H9 (cell line): ENCODE measurements at regions not wholly inside any gene's neighbourhood (a gene's known extent, or its start where the extent isn't known, plus 50 kb on each side); places are given as distances from the start of the nearest gene placed in this dataset.

Source experiments
- DNase-seq: peaks from one replicate; pipeline ENCODE4 v3.0.0-alpha.2; 2017
- H2AFZ ChIP-seq: one replicate; pipeline ENCODE4 v1.6.1; 2013; ENCODE audit warnings: mild to moderate bottlenecking, low read length, control low read depth, moderate library complexity
- H2AK5ac ChIP-seq: 2 replicates; pipeline ENCODE4 v1.6.1; 2013; ENCODE audit warnings: low read length, control low read depth, mixed read lengths; ENCODE audit not compliant: insufficient read length
- H2BK120ac ChIP-seq: one replicate; pipeline ENCODE4 v1.6.1; 2013; ENCODE audit warnings: low read depth, mild to moderate bottlenecking, low read length, control low read depth, inconsistent platforms; ENCODE audit not compliant: poor library complexity, severe bottlenecking
- H2BK12ac ChIP-seq: 2 replicates; pipeline ENCODE4 v1.6.1; 2013; ENCODE audit warnings: low read length, control low read depth, mixed read lengths, low read depth; ENCODE audit not compliant: insufficient read length
- H2BK15ac ChIP-seq: 2 replicates; pipeline ENCODE4 v1.6.1; 2013; ENCODE audit warnings: low read depth, low read length, control low read depth
- H2BK20ac ChIP-seq: one replicate; pipeline ENCODE4 v1.6.1; 2013; ENCODE audit warnings: low read depth, mild to moderate bottlenecking, low read length, control low read depth, inconsistent platforms; ENCODE audit not compliant: poor library complexity, severe bottlenecking
- H2BK5ac ChIP-seq: 2 replicates; pipeline ENCODE4 v1.6.1; 2013; ENCODE audit warnings: low read length, control low read depth, mixed read lengths; ENCODE audit not compliant: insufficient read length
- H3K14ac ChIP-seq: 2 replicates; pipeline ENCODE4 v1.6.1; 2013; ENCODE audit warnings: low read length, control low read depth; ENCODE audit not compliant: insufficient read depth
- H3K18ac ChIP-seq: 2 replicates; pipeline ENCODE4 v1.6.1; 2013; ENCODE audit warnings: low read depth, mild to moderate bottlenecking, mixed read lengths, low read length, control low read depth; ENCODE audit not compliant: insufficient read length
- H3K23ac ChIP-seq: 2 replicates; pipeline ENCODE4 v1.6.1; 2013; ENCODE audit warnings: low read length, control low read depth, mixed read lengths, low read depth; ENCODE audit not compliant: insufficient read length
- H3K23me2 ChIP-seq: 2 replicates; pipeline ENCODE4 v1.6.1; 2013; ENCODE audit warnings: low read depth, mild to moderate bottlenecking, mixed read lengths, low read length, control low read depth; ENCODE audit not compliant: insufficient read length, poor library complexity, severe bottlenecking
- H3K27ac ChIP-seq: 2 replicates; pipeline ENCODE4 v1.5.1; 2013; ENCODE audit warnings: low read length, control low read depth, mixed read lengths, low read depth; ENCODE audit not compliant: insufficient read length
- H3K27me3 ChIP-seq: 2 replicates; pipeline ENCODE4 v1.6.1; 2013; ENCODE audit warnings: low read length, control low read depth, inconsistent platforms; ENCODE audit not compliant: insufficient read depth
- H3K4ac ChIP-seq: 2 replicates; pipeline ENCODE4 v1.6.1; 2013; ENCODE audit warnings: low read depth, mild to moderate bottlenecking, control low read depth, inconsistent platforms, low read length, moderate library complexity
- H3K4me1 ChIP-seq: 2 replicates; pipeline ENCODE4 v1.6.1; 2013; ENCODE audit warnings: low read length, control low read depth, inconsistent platforms; ENCODE audit not compliant: insufficient read depth
- H3K4me2 ChIP-seq: 2 replicates; pipeline ENCODE4 v1.6.1; 2013; ENCODE audit warnings: low read length, control low read depth, mixed read lengths; ENCODE audit not compliant: insufficient read length, insufficient read depth
- H3K56ac ChIP-seq: 2 replicates; pipeline ENCODE4 v1.6.1; 2013; ENCODE audit warnings: low read depth, mild to moderate bottlenecking, mixed read lengths, low read length, control low read depth; ENCODE audit not compliant: insufficient read length
- H3K79me1 ChIP-seq: 2 replicates; pipeline ENCODE4 v1.6.1; 2013; ENCODE audit warnings: low read depth, mild to moderate bottlenecking, moderate library complexity, low read length, control low read depth, inconsistent platforms; ENCODE audit not compliant: insufficient read depth, poor library complexity, severe bottlenecking
- H3K79me2 ChIP-seq: 2 replicates; pipeline ENCODE4 v1.6.1; 2013; ENCODE audit warnings: low read length, control low read depth, inconsistent platforms; ENCODE audit not compliant: insufficient read depth
- H3K9ac ChIP-seq: 2 replicates; pipeline ENCODE4 v1.6.1; 2013; ENCODE audit warnings: low read length, control low read depth, mixed read lengths; ENCODE audit not compliant: insufficient read length; ENCODE audit errors: extremely low read depth
- H3K9me3 ChIP-seq: one replicate; pipeline ENCODE4 v1.6.1; 2013; ENCODE audit warnings: low read depth, low read length, inconsistent platforms; ENCODE audit not compliant: control insufficient read depth
- H3T11ph ChIP-seq: one replicate; pipeline ENCODE4 v1.6.1; 2013; ENCODE audit warnings: mild to moderate bottlenecking, low read length, control low read depth, inconsistent platforms
- H4K20me1 ChIP-seq: one replicate; pipeline ENCODE4 v1.6.1; 2013; ENCODE audit not compliant: control insufficient read depth, insufficient read length, insufficient read depth
- H4K5ac ChIP-seq: 2 replicates; pipeline ENCODE4 v1.6.1; 2013; ENCODE audit warnings: low read depth, mild to moderate bottlenecking, mixed read lengths, low read length, control low read depth; ENCODE audit not compliant: insufficient read length
- H4K8ac ChIP-seq: replicated peaks from 2 replicates; pipeline ENCODE4 v1.6.1; 2013; ENCODE audit warnings: low read length, control low read depth, mixed read lengths, low read depth; ENCODE audit not compliant: insufficient read length
- H4K91ac ChIP-seq: 2 replicates; pipeline ENCODE4 v1.6.1; 2013; ENCODE audit warnings: low read depth, mild to moderate bottlenecking, moderate library complexity, mixed read lengths, low read length, control low read depth; ENCODE audit not compliant: insufficient read length
- H3K27ac Mint-ChIP-seq, 3 experiments: 2 replicates in 2 of 3; 3 replicates in 1 of 3; pipeline ENCODE4 v1.8.0; 2020 to 2021; ENCODE audit warnings: mixed read lengths in 3 of 3, mild to moderate bottlenecking in 1 of 3, moderate library complexity in 1 of 3
- H3K27me3 Mint-ChIP-seq: 2 replicates; pipeline ENCODE4 v1.8.0; 2021; ENCODE audit warnings: low read depth, mild to moderate bottlenecking, moderate library complexity, mixed read lengths
- H3K36me3 Mint-ChIP-seq, 3 experiments: 2 replicates in 2 of 3; 3 replicates in 1 of 3; pipeline ENCODE4 v1.8.0; 2020 to 2021; ENCODE audit warnings: low read depth in 3 of 3, mixed read lengths in 3 of 3; ENCODE audit not compliant: insufficient read depth in 1 of 3
- H3K4me1 Mint-ChIP-seq, 2 experiments: 2 replicates each; pipeline ENCODE4 v1.8.0; 2020; ENCODE audit warnings: mixed read lengths in 2 of 2
- H3K4me3 Mint-ChIP-seq, 2 experiments: 2 replicates in 1 of 2; 3 replicates in 1 of 2; pipeline ENCODE4 v1.8.0; 2020 to 2021; ENCODE audit warnings: mild to moderate bottlenecking in 2 of 2, mixed read lengths in 2 of 2, moderate library complexity in 1 of 2
- H3K9me3 Mint-ChIP-seq, 2 experiments: 2 replicates in 1 of 2; 3 replicates in 1 of 2; pipeline ENCODE4 v1.8.0; 2020; ENCODE audit warnings: mild to moderate bottlenecking in 2 of 2, mixed read lengths in 2 of 2, moderate library complexity in 1 of 2
- WGBS: extraction: QIAGEN DNeasy Blood & Tissue Kit; methylation state at CpG from one replicate; pipeline ENCODE4 v1.1.7; 2013; ENCODE audit warnings: missing lambda C conversion rate, low lambda C conversion rate, mixed read lengths; ENCODE audit not compliant: insufficient read length; ENCODE audit errors: extremely low coverage; 5-methylcytosine and 5-hydroxymethylcytosine counted together
- TF ChIP-seq, protein P1 (sequence below): fragments of 200-600 bp; sonication (generic); conservative IDR thresholded peaks from 3 replicates; pipeline ENCODE4 v1.8.0; 2021; ENCODE audit warnings: antibody characterized with exemption, mild to moderate bottlenecking

DNA sequence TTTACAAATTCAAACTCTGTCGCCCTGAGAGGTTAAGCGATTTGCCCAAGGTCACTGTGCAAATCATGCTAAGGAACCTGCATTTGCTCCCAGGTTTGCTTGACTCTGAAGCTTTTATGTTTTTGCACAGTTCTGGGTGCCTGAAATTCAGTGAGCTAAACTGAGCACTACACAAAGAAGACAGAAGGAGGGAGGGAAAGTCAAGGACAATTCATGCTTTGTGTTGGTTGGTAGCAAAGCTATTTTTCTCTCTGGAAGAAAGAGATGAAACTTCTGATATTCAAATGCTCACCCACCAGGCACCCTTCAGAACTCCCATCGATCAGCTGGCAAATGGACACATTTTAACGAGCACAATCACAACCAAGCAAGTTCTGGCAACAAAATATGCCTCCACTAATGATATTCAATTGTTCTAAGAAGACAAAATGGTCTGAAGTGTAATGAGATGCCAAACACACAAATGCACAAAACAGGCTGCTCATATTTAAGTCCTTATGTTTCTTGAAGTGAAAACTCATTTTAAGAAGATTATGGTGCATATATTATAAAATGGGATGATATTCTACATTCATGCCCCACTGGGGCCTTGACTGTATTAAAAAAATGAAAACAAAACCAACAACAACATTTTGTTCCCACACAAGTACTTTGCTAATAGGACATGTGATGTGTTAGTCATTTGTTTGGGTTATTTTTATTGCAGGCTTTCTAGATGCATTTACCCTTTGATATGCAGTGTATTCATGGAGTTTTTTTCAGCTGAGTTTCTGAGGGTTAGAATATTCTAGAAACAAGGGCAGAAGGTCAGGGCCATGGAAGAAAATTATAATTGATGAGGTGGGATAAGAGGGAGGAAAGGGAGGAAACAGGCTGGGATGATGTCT lies 445.6 kb upstream of the CELF4 start:
- no peak overlapping the region for H4K5ac ChIP-seq
- no peak overlapping the region for H3T11ph ChIP-seq
- H3K9me3 Mint-ChIP-seq: peaks cover 4 to 8% of the 10 kb centered on the region in 2 experiments; a peak in 3 of 5 replicates
- no peak overlapping the region for H3K18ac ChIP-seq
- peaks cover 12 to 13% of the 10 kb centered on the region in 2 experiments for H3K4me1 Mint-ChIP-seq
- peaks cover 2% of the 10 kb centered on the region; the same call in 1 of the 2 replicates for H3K79me2 ChIP-seq
- H3K27ac ChIP-seq: no peak overlapping the region
- no peaks in the 10 kb centered on the region for H3K79me1 ChIP-seq
- H3K27me3 Mint-ChIP-seq: no peaks in the 10 kb centered on the region
- H3K27me3 ChIP-seq: no peaks in the 10 kb centered on the region; the same call in 1 of the 2 replicates
- H3K23ac ChIP-seq: no peak overlapping the region
- no peaks in the 10 kb centered on the region for H3K9me3 ChIP-seq
- TF ChIP-seq, protein P1, sequence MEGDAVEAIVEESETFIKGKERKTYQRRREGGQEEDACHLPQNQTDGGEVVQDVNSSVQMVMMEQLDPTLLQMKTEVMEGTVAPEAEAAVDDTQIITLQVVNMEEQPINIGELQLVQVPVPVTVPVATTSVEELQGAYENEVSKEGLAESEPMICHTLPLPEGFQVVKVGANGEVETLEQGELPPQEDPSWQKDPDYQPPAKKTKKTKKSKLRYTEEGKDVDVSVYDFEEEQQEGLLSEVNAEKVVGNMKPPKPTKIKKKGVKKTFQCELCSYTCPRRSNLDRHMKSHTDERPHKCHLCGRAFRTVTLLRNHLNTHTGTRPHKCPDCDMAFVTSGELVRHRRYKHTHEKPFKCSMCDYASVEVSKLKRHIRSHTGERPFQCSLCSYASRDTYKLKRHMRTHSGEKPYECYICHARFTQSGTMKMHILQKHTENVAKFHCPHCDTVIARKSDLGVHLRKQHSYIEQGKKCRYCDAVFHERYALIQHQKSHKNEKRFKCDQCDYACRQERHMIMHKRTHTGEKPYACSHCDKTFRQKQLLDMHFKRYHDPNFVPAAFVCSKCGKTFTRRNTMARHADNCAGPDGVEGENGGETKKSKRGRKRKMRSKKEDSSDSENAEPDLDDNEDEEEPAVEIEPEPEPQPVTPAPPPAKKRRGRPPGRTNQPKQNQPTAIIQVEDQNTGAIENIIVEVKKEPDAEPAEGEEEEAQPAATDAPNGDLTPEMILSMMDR: no peak
- DNase-seq: no peak
- H2BK20ac ChIP-seq: no peak overlapping the region
- H2BK12ac ChIP-seq: no peak overlapping the region
- WGBS: no CpG with 5 or more reads among the region's 4 CpGs
- H3K4me1 ChIP-seq: no peaks in the 10 kb centered on the region
- no peak overlapping the region for H2AFZ ChIP-seq
- H2BK15ac ChIP-seq: no peak overlapping the region
- no peak overlapping the region for H2BK120ac ChIP-seq
- H3K56ac ChIP-seq: no peak overlapping the region
- H3K4me3 Mint-ChIP-seq: no peak overlapping the region
- H4K91ac ChIP-seq: no peak overlapping the region
- no peak overlapping the region for H3K4ac ChIP-seq
- H3K14ac ChIP-seq: no peak overlapping the region
- H3K36me3 Mint-ChIP-seq: peaks cover 0 to 8% (median 0%) of the 10 kb centered on the region in 3 experiments; a peak in 1 of 7 replicates
- H3K27ac Mint-ChIP-seq: no peak overlapping the region; a peak in 1 of 7 replicates
- H3K9ac ChIP-seq: no peak overlapping the region
- H2AK5ac ChIP-seq: no peak overlapping the region
- H2BK5ac ChIP-seq: no peak overlapping the region
- H4K8ac ChIP-seq: no peak overlapping the region
- no peaks in the 10 kb centered on the region for H4K20me1 ChIP-seq
- no peaks in the 10 kb centered on the region for H3K23me2 ChIP-seq
- H3K4me2 ChIP-seq: no peak overlapping the region
